ENCODE measurements at regions not wholly inside any gene's neighbourhood (a gene's known extent, or its start where the extent isn't known, plus 50 kb on each side); places are given as distances from the start of the nearest gene placed in this dataset.

DNA sequence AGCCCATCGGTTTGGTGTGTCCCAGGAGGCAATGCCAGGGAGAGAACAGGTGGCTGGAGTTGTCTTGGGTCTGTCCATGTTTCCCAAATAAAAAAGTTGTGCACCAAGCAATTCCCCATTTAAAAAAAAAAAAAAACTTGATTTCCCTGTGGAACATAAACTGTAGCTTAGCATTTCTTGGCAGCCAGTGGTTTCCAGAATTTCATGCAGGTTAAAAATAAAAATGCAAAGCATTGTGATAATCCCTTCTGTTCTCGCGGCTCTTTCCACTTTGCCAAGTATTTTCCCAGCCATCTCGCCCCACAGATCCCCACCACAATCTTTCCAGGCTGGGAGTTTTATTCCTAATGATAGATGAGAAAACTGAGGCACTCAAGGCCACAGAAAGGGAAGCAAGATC is 51.4 kb upstream of the MSX1 start:
- no peak for DNase-seq

DNA sequence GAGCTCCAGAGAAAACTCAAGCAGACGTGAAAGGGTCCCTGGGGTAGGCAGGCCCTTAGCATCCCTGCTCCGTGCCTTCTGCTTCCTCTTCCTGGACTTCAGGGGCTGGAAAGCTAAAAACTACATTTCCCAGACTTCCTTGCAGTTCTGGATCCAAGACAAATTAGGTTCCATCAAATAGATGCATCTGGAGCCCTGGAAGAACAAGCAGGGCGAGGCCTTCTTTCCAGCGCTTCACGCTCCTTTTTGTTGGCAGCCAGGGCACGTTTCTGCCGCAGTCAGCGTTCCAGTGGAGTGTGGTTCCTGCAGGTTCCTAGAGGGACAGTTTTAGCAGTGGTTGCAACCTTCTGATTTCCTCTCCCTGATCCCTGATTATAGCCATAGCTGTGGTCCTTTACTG is 53.6 kb upstream of the MSX1 start:
- no peak for DNase-seq

DNA sequence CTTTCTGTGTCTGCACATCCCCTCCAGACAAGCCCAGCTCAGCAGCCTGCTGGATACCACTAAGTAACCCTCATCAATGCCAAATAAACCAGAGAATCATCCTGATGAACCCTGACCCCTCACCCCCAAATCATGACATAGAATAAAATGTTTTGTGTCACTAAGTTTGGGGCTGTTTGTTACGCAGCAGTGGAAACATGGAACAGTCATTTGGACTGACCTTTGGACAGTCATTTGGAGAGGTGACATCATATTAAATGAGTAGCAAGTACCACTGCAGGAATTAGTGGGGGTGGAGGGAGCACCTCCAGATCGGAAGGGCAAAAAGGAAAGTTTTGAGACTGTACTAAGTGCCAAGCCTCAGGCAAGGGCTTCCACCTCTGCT is 55.6 kb upstream of the MSX1 start:
- no peak for DNase-seq

- no peak for DNase-seq
Observed at GRCh38 chr4:4803216-4803911, 56.1 kb upstream of the MSX1 start.

DNA sequence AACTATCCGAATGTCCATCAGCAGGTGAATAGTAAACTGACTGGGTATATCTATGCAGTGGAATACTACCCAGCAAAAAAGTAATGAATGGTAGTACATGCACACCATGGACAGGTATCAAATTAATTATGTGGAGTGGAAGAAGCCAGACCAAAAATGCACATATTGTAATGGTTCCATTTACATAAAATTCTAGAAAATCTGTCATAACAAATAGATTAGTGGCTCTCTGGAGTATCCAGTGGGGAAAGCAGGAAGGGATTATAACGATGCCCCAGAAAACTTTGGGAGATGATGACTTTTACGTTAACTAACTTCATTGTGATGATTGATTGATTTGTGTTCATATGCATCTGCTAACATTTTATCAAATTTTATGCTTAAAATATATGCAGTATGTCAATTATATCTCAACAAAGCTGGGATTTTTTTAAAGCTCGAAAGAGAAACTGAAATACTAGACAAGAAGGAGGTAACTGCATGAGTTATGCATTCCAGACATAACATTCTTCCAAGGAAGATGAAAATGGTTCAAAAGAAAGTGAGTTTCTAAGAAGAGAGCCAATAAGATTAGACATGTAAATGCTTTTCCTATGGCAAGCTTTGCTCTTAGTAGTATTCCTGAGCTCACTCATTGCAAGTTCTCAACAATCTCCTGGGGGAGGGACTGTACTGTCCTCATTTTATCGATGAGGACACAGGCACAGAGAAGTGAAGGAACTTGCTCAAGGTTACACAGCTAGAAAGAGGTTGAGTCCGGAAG is 58.6 kb upstream of the MSX1 start:
- no peak for DNase-seq

GRCh38 chr4:4794421-4794820 is 65.0 kb upstream of the MSX1 start:
- DNase-seq: no peak

GRCh38 chr4:4792466-4792865 is 67.0 kb upstream of the MSX1 start:
- no peak for DNase-seq

- DNase-seq: no peak
Observed at GRCh38 chr4:4791299-4792111, 68.0 kb upstream of the MSX1 start.

DNA sequence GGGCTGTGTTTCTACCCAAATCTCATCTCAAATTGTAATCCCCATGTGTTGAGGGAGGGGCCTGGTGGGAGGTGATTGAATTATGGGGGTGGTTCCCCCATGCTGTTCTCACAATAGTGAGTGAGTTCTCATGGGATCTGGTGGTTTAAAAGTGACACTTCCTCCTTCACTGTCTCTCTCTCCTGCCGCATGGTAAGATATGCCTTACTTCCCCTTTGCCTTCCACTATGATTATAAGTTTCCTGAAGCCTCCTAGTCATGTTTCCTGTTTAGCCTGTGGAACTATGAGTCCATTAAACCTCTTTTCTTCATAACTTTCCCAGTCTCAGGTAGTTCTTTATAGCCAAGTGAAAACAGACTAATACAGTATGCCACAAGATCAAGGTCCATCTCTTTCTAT is 70.0 kb upstream of the MSX1 start:
- no peak for DNase-seq

GRCh38 chr4:4788573-4788972 is 70.9 kb upstream of the MSX1 start:
- no peak for DNase-seq

DNA sequence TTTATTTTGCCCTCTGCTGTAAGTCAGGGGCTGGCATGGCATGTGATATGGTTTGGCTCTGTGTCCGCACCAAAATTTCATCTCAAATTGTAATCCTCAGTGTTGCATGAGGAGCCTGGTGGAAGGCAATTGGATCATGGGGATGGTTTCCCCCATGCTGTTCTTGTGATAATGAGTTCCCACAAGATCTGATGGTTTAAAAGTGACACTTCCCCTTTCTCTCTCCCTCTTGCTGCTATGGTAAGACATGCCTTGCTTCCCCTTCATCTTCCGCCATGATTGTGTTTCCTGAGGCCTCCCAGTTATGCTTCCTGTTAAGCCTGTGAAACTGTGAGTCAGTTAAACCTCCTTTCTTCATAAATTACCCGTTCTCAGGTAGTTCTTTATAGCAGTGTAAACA is 72.0 kb upstream of the MSX1 start:
- DNase-seq: no peak

GRCh38 chr4:4784379-4784778 is 75.1 kb upstream of the MSX1 start:
- DNase-seq: no peak

- DNase-seq: no peak
Observed at GRCh38 chr4:4783847-4784246, 75.6 kb upstream of the MSX1 start.

GRCh38 chr4:4782969-4783368 is 76.5 kb upstream of the MSX1 start:
- DNase-seq: no peak

GRCh38 chr4:4781936-4782707 is 77.3 kb upstream of the MSX1 start:
- no peak for DNase-seq

- no peak for DNase-seq
Observed at GRCh38 chr4:4780729-4781244, 78.7 kb upstream of the MSX1 start.

GRCh38 chr4:4779486-4779885 is 80.0 kb upstream of the MSX1 start:
- no peak for DNase-seq

GRCh38 chr4:4779054-4779453 is 80.4 kb upstream of the MSX1 start:
- no peak for DNase-seq

DNA sequence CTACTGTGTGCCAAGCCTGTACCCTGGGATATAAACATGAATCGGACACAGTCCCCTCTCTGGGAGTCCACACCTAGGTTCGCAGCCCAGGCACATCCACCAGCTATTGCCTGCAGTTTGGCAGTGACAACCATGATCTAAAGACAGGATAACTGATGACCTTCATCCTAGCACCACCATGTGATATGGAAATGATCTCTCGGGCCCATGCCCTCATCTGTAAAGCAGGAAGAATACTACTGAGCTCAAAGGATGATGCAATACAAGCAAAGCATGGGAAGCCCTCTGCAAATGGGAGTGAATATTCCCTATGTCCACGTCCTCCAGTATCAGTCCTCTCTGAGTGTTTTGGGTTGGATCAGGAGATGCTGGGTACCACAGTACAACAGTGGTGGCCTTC is 80.9 kb upstream of the MSX1 start:
- DNase-seq: no peak

DNA sequence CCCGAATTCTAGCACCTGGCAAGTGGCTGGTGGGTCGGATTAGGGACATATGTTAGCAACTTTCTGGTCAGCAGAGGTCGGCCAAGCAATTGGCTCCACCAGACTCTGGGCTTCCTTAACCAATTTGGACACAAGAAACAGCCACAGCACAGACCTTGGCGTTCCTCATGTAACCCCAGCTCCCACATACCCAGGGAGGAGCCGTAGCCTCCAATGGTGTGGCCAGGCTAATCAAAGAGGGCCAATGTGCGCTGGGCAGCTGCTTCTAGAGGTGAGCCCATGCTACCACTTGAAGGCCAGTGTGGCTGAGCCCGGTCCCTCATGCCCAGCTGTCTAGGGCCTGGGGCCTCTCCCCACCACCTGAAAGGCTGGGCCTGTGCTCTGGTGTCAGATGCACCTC is 82.5 kb upstream of the MSX1 start:
- no peak for DNase-seq

- no peak for DNase-seq
Observed at GRCh38 chr4:4776335-4776734, 83.1 kb upstream of the MSX1 start.

GRCh38 chr4:4775493-4776004 is 83.9 kb upstream of the MSX1 start:
- DNase-seq: no peak

GRCh38 chr4:4772534-4772933 is 86.9 kb upstream of the MSX1 start:
- DNase-seq: no peak
